ENCODE measurements at regions not wholly inside any gene's neighbourhood (a gene's known extent, or its start where the extent isn't known, plus 50 kb on each side); places are given as distances from the start of the nearest gene placed in this dataset.

- Histone ChIP-seq H3K4me3 (no peak overlapping the region), H3K27ac (peak overlapping the region in 2 of 4 donors; percentile 34 to 43), H3K9me3 (no peaks in the 10 kb centered on the region), H3K27me3 (no peaks in the 10 kb centered on the region), H3K4me1 (peaks cover 0 to 13% (median 6%) of the 10 kb centered on the region in 3 donors), H3K36me3 (no peaks in the 10 kb centered on the region)
- intact Hi-C loops (cut with DNase I) = no loop called here
- no peak for TF ChIP-seq POLR2A (IDR thresholded peaks at IDR 0.05)
- TF ChIP-seq, protein P1, sequence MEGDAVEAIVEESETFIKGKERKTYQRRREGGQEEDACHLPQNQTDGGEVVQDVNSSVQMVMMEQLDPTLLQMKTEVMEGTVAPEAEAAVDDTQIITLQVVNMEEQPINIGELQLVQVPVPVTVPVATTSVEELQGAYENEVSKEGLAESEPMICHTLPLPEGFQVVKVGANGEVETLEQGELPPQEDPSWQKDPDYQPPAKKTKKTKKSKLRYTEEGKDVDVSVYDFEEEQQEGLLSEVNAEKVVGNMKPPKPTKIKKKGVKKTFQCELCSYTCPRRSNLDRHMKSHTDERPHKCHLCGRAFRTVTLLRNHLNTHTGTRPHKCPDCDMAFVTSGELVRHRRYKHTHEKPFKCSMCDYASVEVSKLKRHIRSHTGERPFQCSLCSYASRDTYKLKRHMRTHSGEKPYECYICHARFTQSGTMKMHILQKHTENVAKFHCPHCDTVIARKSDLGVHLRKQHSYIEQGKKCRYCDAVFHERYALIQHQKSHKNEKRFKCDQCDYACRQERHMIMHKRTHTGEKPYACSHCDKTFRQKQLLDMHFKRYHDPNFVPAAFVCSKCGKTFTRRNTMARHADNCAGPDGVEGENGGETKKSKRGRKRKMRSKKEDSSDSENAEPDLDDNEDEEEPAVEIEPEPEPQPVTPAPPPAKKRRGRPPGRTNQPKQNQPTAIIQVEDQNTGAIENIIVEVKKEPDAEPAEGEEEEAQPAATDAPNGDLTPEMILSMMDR (IDR thresholded peaks at IDR 0.05) = no peak
- DNase-seq = no peak
- 41 to 67% methylated on average over 8 to 12 of the region's 12 CpGs for WGBS, 2 donors
Measured at GRCh38 chr7:26449175-26450165, 157.8 kb downstream of the SNX10 start.

GRCh38 chr7:26451997-26452396 lies 160.3 kb downstream of the SNX10 start:
- intact Hi-C loops (cut with DNase I) = no loop called here
- Histone ChIP-seq H3K9me3 (no peaks in the 10 kb centered on the region), H3K27ac (no peak overlapping the region), H3K27me3 (no peaks in the 10 kb centered on the region), H3K36me3 (no peaks in the 10 kb centered on the region), H3K4me3 (no peak overlapping the region), H3K4me1 (peaks cover 0 to 13% (median 6%) of the 10 kb centered on the region in 3 donors)
- TF ChIP-seq, protein P1 (IDR thresholded peaks at IDR 0.05) = no peak
- no peak for TF ChIP-seq POLR2A (IDR thresholded peaks at IDR 0.05)
- no peak for DNase-seq
- 67 to 74% methylated on average over 3 of the region's 3 CpGs for WGBS, 2 donors

GRCh38 chr7:26454180-26454579 lies 162.5 kb downstream of the SNX10 start:
- TF ChIP-seq POLR2A (IDR thresholded peaks at IDR 0.05) = no peak
- TF ChIP-seq, protein P1 (IDR thresholded peaks at IDR 0.05) = no peak

DNA sequence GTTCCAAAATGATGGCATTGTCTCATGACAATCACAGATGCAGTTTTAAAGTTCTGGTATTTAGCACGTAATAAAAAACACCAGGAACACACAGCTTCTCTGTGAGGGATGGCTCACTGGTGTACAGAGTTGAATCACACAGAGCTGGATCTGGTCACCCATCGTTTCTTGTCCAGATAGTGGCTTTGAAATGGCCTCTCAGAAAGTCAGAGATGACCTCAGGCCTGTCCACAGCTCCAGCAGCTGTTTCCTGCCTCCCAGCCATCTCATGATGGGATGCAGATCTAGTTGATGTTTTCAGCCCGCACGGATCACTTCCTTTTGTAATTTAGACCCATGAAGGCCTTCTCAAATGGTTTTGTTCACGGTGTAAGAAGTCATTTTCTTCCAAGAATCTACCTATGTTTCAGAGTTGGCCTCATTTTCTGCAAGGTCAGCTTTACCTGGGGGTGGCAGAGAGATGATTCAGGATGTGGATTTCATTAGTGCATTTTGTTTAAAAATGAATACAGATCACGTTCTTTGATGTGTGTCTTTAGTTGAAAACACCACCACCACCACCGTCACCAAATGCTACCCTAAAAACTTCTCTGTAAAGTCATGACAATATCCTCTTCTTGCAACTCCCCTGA lies 166.2 kb downstream of the SNX10 start:
- H3K27me3 ChIP-seq = no peaks in the 10 kb centered on the region
- H3K36me3 ChIP-seq = no peaks in the 10 kb centered on the region
- H3K4me1 ChIP-seq = peaks cover 0 to 6% (median 0%) of the 10 kb centered on the region in 3 donors
- 72 to 74% methylated on average over 7 of the region's 7 CpGs for whole genome bisulfite sequencing, 2 donors
- TF ChIP-seq, protein P1 (IDR thresholded peaks at IDR 0.05) = no peak
- TF ChIP-seq POLR2A (IDR thresholded peaks at IDR 0.05) = no peak
- H3K9me3 ChIP-seq = no peaks in the 10 kb centered on the region
- no peak for DNase-seq
- no peak overlapping the region for H3K4me3 ChIP-seq
- no peak overlapping the region for H3K27ac ChIP-seq
- intact Hi-C loops (cut with DNase I) = no loop called here

More at GRCh38 chr7:26454180-26454579, 162.5 kb downstream of the SNX10 start:
- H3K4me3 ChIP-seq = no peak overlapping the region
- H3K9me3 ChIP-seq = no peaks in the 10 kb centered on the region
- WGBS, 2 donors = 73 to 74% methylated on average over 3 of the region's 3 CpGs
- no peak for DNase-seq
- no peaks in the 10 kb centered on the region for H3K27me3 ChIP-seq
- peaks cover 0 to 11% (median 6%) of the 10 kb centered on the region in 3 donors for H3K4me1 ChIP-seq
- no peaks in the 10 kb centered on the region for H3K36me3 ChIP-seq
- H3K27ac ChIP-seq = no peak overlapping the region
- intact Hi-C loops (cut with DNase I) = no loop called here

Data from esophagus squamous epithelium (tissue), 5 donors.